GM19025 (cell line): ENCODE measurements at regions not wholly inside any gene's neighbourhood (a gene's known extent, or its start where the extent isn't known, plus 50 kb on each side); places are given as distances from the start of the nearest gene placed in this dataset.

ENCODE experiments used
- ATAC-seq: cut with Tn5 transposase; IDR thresholded peaks from one replicate; pipeline ENCODE4 v1.9.1; 2021; ENCODE audit warnings: mild to moderate bottlenecking, low read depth, moderate library complexity; ENCODE audit not compliant: unreplicated experiment

DNA sequence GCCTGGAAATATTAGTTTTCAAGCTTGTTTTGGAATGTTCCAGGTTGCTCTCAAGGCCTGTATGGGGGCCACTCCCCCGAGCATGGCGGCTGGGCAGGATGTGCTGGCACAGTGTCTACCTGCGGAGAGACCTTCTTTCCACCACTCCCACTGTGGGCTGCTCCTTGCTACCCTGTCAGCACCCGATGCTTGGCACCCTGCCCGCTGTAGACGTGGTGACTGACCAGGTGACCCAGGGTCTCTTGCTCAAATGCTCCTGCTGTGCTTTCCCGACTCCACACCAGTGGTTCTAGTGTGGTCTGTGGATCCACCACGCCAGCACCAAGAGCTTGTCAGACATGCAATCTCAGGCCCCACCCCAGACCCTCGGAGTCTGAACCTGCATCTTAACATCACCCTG is 213.3 kb downstream of the SH3BP4 start:
- ATAC-seq: no peak

DNA sequence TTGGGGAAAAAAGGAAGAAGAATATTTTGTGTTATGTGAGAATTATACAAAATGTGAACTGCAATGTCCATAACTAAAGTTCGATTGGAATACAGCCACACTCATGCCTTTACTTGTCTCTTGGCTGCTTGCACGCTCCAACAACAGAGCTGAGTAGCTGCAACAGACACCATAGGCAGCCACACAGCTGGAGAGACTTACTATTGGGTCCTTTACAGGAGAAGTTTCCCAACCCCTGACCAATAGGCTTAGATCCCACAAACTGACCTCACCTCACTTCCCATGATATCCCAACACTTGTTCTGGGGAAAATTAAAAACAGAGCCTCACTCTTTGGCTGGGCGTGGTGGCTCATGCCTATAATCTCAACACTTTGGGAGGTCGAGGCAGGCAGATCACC is 213.8 kb downstream of the SH3BP4 start:
- no peak for ATAC-seq

DNA sequence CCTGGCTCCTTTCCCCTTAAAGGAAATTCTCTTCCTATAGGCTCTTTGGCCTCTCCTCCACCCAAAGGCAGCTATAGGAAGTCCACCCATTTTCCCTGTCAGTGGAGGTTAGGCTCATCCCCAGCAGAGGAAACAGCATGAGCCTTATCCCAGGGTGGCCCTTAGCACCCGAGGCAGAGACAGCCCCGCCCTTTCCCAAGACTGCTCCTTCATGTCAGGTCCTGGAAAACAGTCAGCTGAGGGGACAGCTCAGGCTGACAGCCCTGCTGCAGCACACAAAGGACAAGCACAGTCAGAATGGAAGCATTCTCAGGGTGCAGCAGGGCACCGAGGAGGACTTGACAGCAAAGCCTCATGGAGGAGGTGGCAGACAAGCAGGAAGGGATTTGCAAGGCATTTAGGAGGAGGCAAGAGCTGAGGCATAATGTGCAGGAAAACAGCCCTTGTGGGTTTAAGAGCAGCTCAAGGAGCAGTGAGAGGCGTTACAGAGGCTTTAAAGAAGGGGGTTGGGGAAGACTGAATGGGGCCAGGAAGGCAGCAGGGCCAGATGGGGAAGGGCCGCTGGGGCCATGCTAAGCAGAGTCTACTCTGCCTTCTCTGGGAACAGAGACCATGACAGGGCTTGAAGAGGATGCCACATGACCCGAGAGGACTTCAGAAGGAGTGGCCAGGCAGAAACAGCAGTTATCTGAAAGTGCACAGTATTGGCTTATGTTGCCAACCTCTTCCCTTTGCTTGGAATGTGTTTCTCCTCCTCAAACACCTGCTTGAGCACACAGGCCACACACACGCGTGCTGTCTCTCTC is 216.6 kb downstream of the SH3BP4 start:
- no peak for ATAC-seq

DNA sequence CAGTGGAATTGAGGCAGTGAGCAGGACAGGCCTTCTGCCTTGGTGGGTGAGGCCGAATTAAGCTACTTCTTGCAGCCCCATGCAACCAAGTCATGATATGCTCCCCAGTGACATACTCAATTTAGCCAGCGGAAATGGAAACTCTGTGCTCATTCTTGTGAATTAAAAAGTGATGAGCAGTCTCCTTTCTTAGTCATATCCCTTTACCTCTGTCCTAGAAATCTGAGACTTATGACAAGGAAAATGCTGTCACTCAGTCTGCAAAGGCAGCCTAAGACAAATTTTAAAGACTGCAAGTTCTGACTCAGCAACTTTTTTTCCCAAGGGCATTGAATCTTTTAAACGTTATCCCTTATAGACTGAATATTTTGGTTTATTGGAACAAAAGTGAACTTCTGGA is 218.2 kb downstream of the SH3BP4 start:
- ATAC-seq: no peak

DNA sequence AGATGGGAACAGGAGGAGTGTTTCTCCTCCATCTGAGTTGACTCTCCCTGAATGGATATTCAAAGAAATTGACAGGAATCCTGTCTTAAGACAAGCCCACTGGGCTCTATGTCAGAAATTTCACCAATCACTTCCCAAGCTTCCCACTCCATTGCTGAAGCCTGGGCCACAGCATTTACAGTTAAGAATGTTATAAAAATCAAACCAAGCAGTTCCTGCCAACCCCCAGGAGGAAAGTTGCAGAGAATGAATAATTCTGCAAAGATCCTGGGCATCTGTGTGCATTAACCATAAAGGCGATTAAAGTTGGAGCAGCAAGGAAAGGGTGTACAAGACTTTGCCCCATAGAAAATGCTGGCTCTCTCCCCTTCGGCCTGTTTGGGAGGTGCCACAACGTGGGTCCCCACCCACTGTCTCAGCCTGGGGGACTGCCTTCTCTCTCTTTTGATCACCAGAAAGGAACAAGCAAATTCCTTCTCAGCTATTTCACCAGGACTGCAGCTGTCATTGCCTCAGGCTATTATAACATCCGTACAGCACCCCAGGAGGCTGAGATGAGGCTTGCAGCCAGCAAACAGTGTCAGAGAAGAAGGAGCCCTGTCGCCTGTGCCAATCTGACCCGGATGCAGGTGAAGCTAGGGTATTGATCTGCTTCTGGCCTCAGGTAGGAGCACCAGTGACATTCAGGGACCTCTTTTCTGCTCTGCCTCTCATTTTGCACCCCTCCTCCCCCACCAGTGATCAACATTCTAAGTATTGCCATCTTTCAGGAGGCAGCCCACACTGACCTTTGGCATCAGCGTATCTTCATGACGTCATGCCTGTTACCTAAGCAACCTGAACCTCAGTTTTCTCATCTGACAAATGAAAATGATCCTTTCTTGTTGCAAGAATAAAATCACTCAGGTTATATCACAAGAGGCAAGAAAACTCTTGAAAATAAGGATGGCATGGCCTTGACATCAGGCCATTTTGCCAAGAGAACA is 219.0 kb downstream of the SH3BP4 start:
- no peak for ATAC-seq

DNA sequence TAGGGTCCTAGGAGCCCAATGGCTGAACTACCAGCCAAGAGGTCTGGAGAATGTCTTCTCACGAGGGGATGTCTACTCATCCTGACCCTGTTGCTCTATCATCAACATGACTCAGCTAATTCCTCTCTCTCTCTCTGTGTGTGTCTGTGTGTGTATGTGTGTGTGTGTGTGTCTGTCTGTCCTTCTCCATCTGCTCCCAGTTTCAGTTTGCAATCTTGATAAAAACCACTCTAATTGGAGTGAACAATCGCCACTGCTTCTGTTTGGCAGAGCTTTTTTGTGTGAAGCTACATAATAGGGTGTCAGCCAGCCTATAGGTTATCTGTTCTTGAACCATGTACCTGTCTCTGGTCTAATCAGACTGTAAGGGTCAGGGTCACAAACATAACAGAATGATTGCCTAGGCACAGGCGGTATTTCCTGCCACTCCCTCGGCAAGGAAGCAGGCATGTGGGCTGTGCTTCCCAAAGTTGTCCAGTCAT is 219.8 kb downstream of the SH3BP4 start:
- no peak for ATAC-seq

DNA sequence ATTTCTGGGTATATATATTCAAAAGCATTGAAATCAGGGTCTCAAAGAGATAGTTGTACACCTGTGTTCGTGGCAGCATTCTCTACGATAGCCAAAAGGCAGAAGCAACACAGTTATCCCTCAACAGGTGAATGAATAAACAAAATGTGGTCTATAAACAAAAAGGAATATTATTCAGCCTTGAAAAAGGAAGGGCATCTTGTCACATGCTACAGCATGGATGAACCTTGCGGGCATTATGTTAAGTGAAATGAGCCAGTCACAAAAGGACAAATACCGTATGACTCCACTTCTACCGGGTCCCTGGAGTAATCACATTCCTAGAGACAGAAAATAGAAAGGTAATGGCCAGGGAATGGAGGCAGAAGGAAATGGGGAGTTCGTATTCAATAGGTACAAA is 228.8 kb downstream of the SH3BP4 start:
- no peak for ATAC-seq

DNA sequence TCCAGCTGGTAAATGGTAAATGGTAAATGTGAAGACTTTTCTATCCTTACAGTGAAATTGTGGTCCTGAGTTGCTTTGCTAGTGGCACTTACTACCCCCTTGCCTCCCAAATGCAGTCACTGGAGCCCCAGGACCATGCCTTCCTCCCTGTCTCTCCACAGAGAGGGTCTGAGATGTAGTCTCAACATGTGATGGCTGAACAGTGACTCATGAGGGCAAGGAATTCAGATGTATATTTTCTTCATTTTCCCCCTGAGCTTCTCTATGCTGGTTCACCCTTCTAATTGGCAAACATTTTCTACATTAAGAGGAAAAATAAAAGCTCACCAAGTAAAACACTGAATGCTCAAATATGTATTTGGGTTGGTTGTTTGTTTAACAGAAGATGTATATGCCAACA is 232.0 kb downstream of the SH3BP4 start:
- no peak for ATAC-seq

DNA sequence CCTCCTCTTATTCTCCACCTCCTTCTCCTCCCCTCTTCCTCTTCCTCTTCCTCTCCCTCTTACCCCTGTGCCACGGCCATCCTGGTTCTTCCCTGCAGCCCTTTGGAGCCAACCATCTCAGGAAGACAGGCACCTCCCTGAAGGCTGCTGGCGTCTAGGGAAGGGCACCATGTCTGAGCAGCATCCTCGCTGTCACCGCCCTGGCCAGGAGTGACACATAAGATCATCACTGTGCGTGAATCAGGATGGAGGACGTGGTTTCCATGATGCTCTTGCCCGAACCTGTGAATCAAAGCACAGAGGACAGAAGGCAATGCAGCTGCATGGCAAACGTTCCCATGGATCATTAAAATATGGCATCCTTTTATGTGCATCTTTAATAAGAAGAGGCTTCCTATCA is 236.0 kb downstream of the SH3BP4 start:
- ATAC-seq: no peak

DNA sequence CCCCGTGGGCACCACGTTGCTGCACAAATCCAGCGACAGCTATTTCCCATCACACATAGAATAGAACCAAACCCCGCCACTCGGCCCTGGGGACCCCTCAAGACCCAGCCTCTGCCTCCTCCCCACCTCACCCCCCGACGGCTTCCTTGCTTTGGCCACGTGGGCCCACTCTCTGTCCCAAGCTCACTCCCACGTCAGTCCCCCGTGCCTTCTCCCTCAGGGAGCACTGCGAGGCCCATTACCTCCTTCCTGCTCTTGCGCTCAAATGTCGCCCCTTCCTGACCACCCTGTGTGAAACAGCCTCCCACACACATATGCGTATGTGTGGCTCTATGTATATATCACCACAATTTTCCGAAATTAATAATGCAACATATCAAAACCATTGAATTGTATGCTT is 239.7 kb downstream of the SH3BP4 start:
- ATAC-seq: no peak

DNA sequence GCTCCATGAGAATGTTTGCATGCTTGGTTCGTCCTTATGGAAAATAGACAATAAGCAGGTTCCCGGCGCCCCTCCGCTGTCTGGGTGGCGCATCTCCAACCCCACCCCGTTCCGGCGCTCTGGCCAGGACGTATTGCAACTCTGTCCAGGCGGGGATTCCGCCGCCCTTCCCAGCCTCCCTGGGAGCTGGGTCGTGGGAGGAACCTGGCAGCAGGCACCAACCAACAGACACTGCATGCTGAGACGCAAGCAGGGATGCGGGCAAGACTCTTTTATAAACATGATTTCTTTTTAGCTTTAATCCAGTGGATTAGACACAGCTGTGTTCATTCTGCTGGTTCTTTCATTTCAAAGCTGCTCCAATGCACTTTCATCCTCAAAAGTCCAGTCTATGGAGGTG is 240.2 kb downstream of the SH3BP4 start:
- ATAC-seq: no peak

DNA sequence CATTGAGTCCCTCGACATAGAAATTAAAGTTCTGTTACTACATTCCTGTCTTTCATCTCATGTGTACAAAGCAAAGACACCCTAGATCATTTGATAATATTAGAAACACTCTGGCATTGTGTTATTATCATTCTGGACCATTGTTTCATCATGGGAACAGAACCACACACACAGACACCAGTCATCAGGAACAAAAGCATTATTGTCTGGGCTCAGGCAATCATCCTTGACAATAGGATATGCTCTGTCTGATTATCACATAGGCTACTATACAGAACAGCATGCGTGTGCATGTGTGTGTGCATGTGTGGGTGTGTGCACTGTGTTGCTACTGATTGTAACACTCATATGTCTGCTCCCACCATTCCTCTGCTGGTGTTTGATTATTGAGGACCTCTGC is 242.5 kb downstream of the SH3BP4 start:
- no peak for ATAC-seq

DNA sequence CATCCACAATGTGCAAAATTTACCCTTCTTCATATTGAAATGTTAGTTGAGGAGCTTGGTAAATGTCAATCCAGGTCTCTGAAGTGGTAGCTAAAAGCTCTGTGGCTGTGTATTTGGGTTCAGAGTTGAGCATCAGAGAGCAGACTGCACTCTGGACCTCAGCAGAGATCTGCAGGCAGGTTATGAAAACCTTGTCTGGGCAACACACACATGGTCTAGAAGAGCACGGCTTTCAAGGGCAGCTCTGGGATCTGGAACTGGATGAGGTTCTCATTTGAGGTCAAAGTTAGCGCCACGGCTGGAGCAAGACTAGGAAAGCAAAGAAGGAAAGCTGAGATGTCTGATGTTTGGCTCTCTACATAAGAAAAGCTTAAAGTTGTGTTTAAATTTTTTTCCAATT is 243.0 kb downstream of the SH3BP4 start:
- no peak for ATAC-seq

DNA sequence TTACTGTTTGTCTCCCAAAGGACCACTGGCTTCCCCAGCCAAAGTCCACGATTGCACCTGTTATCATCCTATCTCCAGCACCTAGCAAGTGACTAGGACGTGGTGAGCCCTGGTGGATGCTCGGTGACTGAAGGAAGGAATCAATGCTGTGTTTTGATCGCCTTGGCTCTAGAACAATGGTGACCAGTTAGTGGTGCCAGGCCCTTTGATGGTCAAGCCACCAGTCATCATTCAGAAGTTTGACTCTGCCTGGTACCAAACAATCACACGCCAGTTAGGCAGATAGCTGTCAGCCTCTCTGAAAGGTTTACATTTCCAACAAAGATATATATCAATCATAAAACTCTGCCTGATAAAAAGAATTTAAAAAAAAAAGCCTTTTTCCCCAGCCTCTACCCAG is 244.1 kb downstream of the SH3BP4 start:
- no peak for ATAC-seq

DNA sequence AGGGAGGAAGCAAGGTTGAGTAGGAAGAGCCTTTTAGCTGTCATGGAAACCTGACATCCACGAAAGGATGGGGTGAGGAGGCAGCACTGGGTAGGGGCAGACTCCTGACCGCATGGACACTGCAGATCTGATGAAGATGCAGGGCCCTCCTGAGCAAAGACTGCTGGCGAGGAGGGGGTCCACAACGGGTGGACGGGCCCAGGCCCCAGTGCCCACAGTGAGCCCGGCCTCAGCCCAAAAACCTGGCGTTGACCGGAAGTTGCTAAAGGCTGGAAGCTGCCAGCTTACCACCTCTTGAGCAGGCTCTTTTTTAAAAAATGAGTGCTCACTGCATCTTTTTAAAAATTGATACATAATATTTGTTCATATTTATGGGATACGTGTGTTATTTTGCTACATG is 247.3 kb downstream of the SH3BP4 start:
- ATAC-seq: no peak

DNA sequence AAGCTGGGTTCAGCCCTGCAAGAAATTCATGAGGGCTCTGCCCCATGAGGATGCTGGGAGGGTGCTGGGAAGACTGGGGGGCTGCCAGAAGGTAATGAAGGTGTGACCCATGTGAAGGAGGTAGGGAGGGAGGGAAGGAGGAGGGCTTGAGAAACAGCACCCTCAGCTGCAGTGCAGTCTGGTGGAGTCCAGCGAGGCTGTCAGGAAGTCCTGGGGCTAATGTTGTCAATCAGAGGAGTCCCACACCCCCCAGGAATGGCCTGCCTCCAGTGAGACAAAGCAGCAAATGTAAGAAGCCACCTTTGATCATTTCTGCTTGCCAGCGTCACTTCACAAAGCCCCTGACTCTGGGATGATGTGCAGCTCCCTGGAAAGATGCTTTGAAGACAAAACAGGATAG is 248.4 kb downstream of the SH3BP4 start:
- ATAC-seq: no peak

DNA sequence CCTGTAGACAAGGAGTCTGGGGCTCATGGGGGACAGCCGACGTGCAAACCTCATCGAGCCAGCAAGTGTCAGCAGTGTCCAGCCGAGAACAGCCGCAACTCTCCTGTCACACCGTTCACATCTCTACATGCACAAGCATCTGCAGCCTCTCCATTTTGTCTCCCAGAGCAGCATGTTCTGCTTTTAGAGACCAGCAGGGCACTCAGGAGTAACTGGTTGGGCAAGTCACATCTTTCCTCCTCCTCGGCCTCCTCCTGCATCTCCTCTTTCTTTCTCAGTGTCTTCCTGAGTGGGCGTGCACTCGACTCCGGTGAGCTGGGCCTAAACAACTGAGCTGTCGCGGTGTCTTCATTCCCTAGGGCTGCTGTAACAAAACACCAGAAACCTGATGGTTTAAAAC is 249.9 kb downstream of the SH3BP4 start:
- ATAC-seq: no peak

DNA sequence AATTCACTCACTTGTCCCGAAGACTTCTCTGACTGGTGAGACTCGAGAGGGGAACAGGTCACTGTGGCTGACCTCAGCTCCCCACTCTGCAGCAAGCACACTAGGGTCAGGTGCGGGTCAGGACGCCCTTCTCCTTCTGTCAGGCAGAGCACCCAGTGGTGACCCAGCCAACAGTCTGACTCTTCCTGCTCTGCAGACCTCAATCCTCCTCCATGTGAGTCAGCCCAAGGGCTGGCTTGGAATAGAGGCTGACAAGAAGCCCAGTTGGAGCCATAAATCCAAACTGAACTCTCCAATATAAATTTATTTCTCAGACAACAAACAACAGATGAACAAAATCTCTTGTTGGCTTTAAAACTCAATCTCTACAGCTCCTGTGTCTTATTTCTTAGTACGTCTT is 253.1 kb downstream of the SH3BP4 start:
- ATAC-seq: no peak

DNA sequence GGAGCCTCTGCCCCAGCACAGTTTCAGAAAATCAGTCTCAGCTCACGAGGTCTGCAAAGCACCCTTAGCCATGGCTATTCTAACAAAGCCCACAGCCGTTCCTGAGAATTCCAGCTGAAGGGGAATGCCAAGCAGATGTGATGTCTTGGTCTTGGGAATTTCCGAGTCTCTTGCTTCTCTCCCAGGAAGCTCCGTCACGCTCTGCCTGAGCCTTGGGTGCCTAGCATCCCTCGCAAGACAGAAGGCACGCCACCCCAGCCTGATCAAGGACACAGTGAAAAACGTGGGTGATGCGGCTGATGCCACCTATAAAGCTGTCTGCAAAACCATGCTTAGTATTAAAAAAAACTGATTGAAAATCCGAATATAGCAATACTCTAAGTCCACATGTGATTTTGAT is 254.6 kb downstream of the SH3BP4 start:
- ATAC-seq: no peak

DNA sequence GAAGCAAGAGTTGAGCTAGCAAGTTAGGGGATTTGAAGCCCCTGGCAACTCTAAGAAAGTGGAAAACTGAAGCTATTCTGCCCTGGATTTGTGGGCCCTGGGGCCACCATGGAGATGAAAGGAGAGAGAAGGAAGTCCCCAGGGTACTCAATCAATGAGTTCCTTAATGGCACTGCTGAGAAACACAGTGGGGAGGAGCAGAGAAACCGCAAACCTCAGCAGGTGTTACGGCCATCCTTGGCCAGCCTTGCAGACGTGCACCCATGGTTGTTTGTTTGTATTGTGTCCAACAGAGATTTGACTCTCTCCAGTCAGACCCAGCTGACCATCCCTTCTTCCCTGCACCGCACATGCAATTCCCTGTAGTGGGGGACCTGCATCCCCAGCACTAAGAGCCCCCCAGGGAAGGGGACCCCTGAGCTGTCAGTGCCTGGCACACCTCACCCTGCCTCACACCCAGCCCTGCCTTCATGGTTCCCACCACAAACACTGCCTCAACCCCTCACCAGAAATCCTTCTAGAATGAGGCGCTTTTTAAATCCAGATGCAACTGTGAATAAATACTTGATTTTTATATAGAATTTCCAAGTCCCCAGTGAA is 255.3 kb downstream of the SH3BP4 start:
- peak; percentile 57 for ATAC-seq

DNA sequence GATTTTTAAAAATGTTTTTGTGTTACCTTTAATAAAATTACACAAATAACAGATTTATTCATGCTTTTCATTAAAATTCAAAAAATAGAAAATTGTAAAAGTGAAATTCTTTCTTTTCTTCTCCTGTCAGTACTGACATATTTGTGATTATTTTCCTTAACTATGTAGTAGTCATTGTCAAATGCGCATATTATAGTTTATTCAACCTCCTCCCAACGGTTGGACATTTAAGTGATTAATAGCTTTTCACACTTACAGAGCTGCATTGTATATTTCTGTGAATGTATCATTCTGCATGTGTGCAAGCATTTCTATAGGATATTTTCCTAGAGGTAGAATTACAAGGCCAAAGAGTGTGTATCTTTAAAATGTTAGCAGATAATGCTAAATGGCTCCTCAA is 259.2 kb downstream of the SH3BP4 start:
- no peak for ATAC-seq
